RWPE1 (cell line): ENCODE measurements at regions not wholly inside any gene's neighbourhood (a gene's known extent, or its start where the extent isn't known, plus 50 kb on each side); places are given as distances from the start of the nearest gene placed in this dataset.

Source experiments
- CTCF ChIA-PET: fragments of 350-600 bp; sonication (Branson Sonifier 250); formaldehyde crosslinking; extraction: SDS; loops from one replicate; lab custom pipeline; 2021; lab: Yijun Ruan, JAX
- POLR2A ChIA-PET: fragments of 400-600 bp; formaldehyde crosslinking; extraction: SDS; loops from one replicate; lab custom pipeline; 2020; ENCODE audit warnings: antibody characterized with exemption; ENCODE audit not compliant: low non-redundant PET; lab: Yijun Ruan, JAX
- DNase-seq: peaks from one replicate; pipeline ENCODE4 v3.0.0; 2012; ENCODE audit warnings: low spot score
- H3K27ac ChIP-seq: fragments of 450-650 bp; 2 replicates; pipeline ENCODE4 v1.5.1; 2017
- CTCF ChIP-seq: fragments of 450-650 bp; conservative IDR thresholded peaks from 2 replicates; pipeline ENCODE4 v1.5.1; 2017; ENCODE audit warnings: low read depth, mild to moderate bottlenecking

DNA sequence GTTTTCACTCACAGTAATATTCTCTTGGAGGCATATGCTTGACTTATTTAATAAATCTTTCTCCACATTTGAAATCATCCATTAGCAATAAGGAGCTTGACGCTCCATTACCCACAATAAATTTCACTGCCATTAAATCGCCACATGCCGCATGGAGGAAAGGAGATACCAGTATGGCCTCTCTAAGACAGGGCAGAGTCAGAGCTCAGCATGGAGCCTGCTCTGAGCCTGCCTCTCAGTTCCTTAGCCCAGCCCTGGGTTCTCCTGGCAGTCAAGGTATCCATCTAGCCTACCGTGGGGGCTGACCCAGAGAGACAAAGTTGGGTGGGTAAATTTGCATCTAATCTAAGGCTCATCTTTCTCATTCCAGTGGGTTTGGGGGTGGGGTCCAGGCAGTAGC is 80.3 kb upstream of the CES5A start:
- ChIA-PET POLR2A (no interaction called here), CTCF (no interaction called here)
- H3K27ac ChIP-seq = no peak overlapping the region
- DNase-seq = no peak
- TF ChIP-seq CTCF = no peak

DNA sequence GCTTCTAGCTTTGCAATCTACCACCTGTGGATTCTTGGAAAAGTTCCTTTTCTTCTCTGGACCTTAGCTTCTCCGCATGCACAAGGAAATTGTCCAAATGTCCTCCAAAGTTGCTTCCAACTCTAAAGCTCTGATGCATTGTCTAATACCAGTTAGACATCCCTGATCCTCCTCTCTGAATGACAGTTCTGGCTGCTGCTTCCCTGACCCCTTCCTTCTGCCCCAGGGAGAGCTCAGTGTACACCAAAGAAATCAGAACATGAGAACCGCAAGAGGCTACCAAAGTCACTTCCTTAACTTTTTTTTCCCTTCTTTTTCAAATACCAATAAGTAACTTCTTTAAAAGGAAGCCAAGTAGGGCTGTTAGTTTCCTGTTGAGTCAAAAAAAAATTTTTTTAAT is 79.7 kb upstream of the CES5A start:
- CTCF ChIA-PET = interaction anchor here (0.7 kb wide), 1 partner anchor 401 kb away, joined by 4 read pairs; no protein-coding TSS in a partner anchor
- DNase-seq = no peak
- no peak for TF ChIP-seq CTCF
- POLR2A ChIA-PET = no interaction called here
- H3K27ac ChIP-seq = no peak overlapping the region

DNA sequence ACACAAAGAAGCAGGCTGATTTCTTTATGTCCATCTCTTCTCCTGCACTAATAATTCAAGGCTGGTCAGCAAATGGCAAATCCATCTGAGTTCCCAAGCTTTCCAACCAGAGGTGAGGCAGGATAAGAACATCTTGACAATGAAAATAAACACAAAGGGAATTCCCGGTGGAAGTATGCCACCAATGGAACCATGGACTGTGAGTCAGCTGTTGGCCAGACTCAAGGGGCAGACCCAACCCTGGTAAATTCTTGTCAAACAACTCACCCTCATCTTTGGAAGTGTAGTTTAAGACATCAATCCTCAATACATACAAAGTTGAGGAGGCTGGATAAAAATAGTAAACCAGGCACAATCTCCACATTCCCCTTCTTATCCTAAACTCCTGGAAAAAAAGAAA is 74.3 kb upstream of the CES5A start:
- TF ChIP-seq CTCF = no peak
- ChIA-PET CTCF (no interaction called here), POLR2A (no interaction called here)
- DNase-seq = peak; percentile 27
- H3K27ac ChIP-seq = no peak overlapping the region

GRCh38 chr16:55948230-55948629 is 73.1 kb upstream of the CES5A start:
- POLR2A ChIA-PET = no interaction called here
- no peak for TF ChIP-seq CTCF
- H3K27ac ChIP-seq = no peak overlapping the region
- CTCF ChIA-PET = interaction anchor here (0.7 to 0.8 kb wide), 3 partner anchors 12 to 370 kb away, joined by 3 to 5 read pairs (median 4); no protein-coding TSS in a partner anchor
- DNase-seq = no peak

DNA sequence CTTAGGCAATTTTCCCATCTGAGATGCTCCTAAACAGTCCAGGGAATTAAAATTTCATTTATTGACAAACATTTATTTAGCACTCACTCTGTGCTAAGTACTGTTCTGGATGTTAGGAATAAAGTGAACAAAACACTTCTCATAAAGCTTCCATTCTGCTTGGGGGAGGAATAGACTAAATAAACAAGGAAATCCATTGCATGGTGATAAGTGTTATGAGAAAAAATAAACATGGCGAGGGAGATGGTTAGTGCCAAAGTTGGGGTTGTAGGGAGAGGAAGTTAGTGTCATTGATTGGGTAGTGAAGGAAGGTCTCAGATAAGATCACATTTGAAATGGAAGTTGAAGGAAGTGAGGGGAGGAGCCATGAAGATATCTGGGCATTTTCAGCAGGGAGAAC is 72.2 kb upstream of the CES5A start:
- no peak for TF ChIP-seq CTCF
- no peak overlapping the region for H3K27ac ChIP-seq
- ChIA-PET CTCF (interaction anchor here (0.8 kb wide), 1 partner anchor 371 kb away, joined by 5 read pairs; no protein-coding TSS in a partner anchor), POLR2A (no interaction called here)
- no peak for DNase-seq

DNA sequence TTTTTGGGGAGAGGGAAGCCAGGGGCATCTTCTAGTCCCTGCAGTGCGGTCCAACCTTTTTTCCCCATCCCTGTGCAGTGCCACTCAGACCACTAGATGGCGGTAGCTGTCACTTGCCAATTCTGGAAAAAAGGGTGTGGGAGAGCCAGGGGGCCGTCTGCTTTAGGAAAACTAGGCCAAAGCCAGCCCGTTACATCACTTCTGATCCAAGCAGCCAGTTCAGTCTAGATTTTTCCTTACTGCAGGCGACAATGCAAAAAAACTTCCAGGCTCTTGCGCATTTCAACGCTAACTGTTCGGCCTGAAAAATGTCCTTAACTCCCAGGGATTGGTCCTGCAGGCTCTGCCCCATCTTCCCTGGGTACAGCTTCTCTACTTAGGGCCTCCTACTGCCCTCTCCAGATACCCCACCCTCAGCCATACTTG is 69.2 kb upstream of the CES5A start:
- peak; percentile 96 for TF ChIP-seq CTCF
- CTCF ChIA-PET = interaction anchor here (0.5 to 4.4 kb wide), 8 partner anchors 9 to 374 kb away, joined by 3 to 28 read pairs (median 4); no protein-coding TSS in a partner anchor
- H3K27ac ChIP-seq = no peak overlapping the region
- POLR2A ChIA-PET = no interaction called here
- DNase-seq = peak; percentile 52

- ChIA-PET POLR2A (no interaction called here), CTCF (interaction anchor here (0.6 to 4.4 kb wide), 8 partner anchors 11 to 413 kb away, joined by 3 to 28 read pairs (median 3); no protein-coding TSS in a partner anchor)
- H3K27ac ChIP-seq = no peak overlapping the region
- no peak for TF ChIP-seq CTCF
- no peak for DNase-seq
These were observed 68.1 kb upstream of the CES5A start for GRCh38 chr16:55943267-55943666.
